ENCODE measurements at regions not wholly inside any gene's neighbourhood (a gene's known extent, or its start where the extent isn't known, plus 50 kb on each side); places are given as distances from the start of the nearest gene placed in this dataset.

DNA sequence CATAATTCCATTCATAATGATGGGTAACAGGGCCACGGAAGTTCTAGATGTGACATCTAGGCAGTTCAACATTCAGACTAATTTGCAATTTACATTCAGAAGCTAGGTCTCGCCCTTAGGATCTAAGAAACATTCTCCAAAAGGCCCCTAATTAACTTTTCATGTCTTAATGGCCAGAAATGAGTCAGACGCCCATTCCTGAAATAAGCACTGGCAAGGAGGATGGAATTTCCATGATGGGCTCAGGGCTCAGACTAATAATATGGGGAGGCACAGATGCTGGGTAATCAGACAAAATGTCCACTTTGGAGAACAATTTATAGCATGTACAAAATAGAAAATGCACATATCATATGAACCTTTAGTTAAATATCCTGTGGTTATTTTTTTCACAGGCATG lies 102.8 kb upstream of the RPS6KA3 start:
- no peak for DNase-seq

DNA sequence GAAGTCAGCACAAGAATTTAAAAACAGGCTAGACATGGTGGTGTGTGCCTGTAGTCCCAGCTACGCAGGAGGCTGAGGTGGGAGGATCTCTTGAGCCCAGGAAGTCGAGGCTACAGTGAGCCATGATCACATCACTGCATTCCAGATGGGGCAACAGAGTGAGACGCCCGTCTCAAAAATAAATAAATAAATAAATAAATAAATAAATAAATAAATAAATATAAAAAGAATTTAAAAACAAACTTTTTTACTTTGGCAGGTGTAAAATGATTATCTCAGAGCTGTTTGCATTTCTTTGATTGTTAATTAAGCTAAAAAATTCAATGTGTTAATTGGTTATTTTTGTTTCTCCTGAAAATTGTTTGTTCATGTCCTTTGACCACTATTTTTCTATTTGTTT lies 97.5 kb upstream of the RPS6KA3 start:
- no peak for DNase-seq

DNA sequence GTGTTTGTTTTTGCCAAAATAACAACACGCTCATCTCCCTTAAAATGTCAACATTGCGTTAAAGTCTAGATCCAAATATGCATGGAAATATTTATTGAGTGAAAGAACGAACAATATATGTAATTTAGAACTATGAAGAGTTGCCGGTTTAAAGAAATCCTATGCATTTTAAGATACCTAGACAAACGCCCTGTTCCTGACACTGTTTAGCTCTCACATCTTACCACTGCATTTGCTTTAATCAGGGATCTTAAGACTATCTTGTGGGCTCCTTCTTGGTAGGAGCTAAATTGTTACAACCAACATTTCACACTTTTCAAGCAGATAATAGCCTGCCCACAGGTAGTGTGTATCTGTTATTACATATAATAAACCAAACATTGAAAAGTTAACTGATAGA lies 96.6 kb upstream of the RPS6KA3 start:
- no peak for DNase-seq

DNA sequence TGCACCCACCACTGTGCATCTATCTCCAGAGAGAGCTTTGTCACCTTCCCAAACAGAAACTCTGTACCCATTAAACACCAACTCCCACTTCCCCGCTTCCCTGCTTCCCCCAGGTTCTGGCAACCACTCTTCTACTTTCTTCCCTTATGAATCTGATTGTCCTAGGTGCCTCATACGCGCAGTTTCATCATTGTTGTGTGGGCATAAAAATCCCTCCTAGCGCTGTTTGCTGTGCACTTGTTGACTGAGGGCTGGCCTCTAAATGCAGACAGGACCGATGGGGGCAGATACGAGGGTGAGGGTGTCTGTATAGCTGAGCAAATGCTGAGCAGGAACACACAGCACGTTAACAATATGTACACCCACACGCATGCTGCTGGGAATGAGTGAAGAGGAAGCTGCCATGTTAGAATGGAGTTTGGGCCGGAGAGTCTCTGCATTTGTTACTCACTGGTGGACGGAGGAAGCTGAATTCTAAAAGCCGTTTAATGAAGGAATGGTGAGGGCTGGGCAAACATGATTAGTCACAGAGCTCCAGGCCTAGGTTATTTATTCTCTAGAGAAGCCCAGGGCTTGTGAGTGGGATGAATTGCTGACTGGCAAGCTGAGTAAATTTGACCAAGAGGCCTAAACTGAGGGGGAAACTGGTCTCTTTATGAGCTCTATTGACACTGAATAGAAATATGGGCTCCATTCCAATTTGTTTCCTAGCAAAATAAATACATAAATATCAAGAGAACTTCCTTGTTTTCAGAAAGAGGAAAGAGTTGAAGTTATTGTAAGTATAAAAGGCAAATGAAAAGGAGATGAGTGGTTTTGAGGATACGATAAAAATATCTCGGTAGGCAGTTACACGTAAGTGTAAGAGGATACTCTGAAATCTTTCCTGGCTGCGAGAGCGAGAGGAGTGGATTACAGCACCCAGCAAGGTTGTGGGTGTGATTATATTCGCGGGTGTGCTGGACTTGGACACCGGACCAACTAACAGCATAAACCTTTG lies 95.9 kb upstream of the RPS6KA3 start:
- DNase-seq = no peak

DNA sequence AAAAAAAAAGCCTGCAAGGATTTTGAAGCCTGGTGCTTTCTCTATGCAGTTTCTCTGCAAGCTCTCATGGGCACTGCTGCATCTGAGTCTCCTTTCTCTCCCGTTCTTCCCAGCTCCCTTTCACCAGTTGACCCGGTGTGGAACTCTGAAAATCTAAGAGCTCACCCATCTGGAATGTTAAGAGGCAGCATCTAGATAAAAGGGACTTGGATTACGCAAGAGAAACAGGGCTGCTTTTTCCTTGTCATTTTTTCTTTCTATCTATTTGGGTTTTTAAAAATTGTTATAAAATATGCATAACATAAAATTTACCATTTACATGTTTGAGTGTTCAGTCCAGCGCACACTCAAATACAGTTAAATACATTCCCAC lies 95.2 kb upstream of the RPS6KA3 start:
- no peak for DNase-seq

DNA sequence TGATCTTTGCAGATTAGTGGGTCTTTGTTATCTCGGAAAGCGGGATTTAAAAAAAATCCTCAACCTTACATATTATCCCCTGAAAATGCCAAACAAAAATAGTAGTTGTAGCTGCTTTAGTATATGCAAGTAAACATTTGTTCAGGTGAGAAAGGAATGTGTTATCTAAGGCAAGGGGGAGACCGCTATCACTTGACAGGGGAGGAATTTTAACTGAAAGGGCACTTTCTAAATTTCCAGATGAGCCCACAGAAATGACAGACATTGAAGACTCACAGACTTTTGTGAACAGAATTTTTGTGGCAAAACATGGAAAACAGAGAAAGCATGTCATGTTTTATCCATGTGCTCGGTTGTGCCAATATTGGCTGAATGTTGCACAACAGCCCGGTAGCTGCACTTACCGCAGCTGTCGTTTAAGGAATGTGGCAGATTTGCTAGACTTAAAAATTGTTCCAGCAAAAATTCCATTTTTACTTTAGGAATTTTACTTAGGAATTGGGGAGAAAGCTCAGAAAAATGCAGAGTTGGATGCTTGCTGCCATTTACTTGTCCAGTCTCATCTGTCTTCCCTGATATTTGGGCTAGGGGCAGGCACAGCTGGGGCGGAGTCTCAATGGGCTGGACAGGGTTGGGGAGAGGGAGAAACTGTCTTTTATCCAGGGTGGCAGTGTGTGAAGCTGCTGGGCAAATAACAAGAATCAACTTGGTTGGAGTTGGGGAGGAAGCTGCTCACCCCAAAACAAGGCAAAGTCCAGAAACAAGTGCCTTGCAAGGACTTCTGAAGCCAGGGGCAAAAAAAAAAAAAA lies 94.6 kb upstream of the RPS6KA3 start:
- DNase-seq = no peak

DNA sequence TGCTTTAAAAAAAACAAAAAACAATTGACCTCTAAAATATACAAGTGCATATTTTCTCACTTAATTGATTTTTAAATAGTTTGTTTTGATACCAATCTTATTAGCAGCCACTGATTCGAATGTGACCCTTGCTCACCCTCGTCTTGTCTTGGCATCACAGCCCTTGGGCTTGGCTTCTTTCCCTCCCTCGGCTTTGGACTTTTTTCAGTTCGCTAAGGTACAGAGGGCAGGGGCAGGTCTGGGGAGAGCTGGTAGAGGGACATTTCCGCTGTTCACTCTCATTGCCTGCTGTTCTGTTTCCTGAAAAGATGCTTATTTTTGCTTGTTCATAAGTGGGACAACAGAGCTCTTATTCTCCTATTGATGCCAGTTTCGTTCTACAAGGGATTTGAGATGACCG lies 88.5 kb upstream of the RPS6KA3 start:
- no peak for DNase-seq

DNA sequence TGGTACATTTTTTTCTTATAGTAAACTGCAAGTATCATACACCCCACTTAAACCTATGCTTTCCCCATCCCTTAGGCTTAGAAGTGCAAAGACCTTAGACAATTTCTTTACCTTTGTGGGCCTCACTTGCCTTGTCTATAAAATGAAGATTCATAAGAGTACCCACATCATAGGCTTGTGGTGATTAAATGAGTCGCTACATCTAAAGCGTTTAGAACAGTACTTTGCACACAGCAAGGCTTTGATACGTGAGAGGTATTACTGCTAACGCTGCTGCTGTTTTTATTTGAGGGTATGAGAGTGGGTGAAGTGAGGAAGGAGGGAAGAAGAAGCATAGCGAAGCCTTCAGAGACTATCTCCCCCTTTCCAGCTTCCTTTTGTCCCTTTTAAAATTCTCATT lies 87.8 kb upstream of the RPS6KA3 start:
- peak; percentile 53 for DNase-seq

DNA sequence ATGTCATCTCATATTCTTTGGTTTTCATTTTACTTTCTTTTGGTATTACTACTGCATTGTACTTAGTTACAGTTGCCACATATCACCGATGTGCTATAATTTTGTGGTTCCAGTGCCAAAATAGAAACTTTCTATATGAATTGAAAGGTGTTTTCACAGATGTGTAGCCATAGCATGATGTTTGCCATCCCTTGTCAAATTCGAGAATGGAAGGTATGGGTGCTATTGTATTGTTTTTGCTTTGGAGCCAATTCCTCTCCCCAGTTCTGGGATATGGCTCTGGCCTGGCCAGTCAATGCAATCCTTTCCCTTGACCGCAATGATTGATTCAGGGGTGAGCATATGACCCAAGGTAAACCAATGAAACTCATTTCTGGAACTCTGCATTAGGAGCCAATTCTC lies 86.2 kb upstream of the RPS6KA3 start:
- peak; percentile 71 for DNase-seq

DNA sequence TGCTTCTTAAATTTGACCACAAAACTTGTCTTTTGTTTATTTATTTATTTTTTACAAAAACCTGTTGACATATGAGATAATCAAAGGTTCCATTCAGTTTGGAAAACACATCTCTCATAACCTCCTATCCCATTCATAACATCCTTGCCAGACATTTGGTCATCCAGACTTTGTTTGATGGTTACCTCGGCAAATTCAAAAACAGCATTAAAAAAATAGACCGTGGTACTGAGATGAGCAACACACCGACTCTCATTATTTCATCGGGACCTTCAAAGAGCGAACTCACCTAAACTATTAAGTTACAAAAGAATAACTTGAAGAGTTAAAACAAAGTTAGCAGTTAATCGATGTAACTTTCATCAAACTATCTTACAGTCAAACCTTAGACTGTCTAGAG lies 85.8 kb upstream of the RPS6KA3 start:
- DNase-seq = peak; percentile 60

DNA sequence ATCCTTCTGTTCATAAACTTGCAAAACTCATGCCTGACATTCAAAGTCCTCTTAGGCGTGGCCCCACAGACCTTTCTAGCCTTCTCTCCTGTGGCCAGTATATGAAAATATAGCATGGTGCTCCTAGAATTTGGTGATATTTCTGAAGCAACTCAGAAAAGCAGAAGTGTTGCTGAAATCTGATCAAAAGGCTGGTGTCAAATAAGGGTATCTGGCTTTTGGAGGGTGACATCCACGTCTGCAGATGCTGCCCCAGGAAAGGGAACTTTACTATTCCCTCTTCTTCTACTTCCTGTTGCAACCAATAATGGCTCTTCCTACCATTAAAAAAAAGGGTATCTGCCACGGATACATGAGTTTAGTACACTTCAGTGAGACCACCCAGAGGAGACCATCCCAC lies 83.9 kb upstream of the RPS6KA3 start:
- DNase-seq = no peak

DNA sequence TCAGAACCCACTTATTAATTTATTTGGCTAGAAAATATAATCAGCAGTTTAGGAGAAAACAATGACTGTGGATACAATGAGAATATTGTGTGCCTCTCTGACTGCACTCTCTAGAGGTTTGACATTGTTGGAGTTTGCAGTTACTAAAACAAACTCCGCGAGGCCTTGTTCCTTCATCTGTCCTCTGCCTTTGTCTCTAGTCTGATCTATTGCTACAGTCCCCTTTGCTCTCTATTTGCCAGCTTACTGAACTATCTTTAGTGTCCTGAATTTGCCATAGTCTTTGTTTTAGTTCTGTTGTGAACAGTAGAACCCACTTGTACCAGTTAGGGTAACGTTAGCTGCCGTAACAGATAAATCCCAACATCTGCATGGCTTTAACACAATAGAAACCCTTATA lies 81.4 kb upstream of the RPS6KA3 start:
- DNase-seq = no peak

DNA sequence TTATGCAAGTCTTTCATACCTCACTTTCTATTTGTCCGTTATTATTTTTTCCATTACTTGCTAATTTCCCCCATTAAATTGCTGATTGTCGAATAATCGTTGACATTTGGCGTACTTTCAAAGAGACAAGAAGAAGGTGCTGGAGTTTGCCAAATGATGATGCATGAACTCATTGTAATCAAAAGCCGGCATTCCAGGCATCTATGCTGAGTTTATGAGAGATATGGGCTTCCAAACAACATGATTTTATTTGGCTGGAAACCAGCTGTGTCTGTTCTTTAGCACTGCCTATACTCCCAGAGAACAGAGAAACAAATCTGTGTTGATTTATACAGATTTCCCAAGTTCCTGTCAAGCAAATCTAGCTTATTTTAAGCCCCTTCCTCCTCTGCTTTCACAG lies 80.8 kb upstream of the RPS6KA3 start:
- no peak for DNase-seq

DNA sequence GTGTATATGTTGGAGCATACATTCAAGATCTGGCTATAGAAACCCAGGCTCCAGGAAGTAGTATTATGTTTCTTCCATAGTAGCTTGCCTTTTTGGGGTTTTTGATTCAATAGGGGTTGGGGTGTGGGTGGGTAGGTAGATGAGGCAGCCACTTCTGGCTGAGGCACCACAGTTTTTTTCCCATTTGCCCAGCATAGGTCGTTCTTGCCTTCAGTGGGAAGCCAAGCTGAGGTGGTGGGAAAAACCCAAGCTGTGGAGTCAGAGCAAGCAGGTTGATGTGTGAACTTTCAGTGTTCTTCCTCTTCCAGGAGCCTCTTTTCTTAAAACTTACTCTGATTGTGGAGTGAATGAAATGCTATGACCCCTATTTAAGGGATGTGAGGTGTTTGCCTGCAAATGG lies 67.0 kb upstream of the RPS6KA3 start:
- no peak for DNase-seq

DNA sequence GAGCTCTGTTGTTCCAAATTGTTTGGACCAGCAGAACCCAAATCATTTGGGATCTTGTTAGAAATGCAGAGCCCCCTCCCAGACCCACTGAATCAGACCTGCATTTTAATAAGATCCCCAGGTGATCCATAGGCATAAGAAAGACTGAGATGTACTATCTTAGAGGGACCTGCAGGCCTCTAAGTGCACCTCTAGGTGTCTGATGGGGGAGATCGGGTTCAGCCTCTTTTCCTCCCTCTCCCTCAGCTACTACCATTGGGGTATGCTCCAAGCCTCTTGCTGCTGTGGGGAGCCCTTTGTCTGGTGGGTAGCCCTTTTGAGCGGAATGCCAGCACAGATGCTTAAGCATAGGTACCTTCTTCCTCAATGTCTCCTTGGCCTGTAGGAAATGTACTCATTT lies 63.8 kb upstream of the RPS6KA3 start:
- DNase-seq = no peak

DNA sequence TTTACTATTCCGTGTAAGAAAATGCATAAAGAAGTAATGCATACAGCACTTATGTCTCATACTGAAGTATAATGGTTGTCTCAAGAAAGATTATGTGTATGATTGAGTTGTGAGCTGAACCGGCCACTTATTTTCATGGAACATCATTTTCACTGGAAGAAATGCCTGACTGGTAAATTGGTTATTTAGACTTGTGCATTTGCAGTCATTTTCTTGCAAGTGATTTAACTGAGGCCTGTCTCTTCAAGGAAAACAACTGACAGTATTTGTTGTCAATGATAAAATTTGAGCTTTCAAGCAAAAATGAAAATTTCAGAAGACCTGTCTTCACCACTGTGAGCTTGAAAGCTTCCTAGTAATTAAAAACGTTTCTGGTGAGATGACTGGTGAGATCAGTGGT lies 62.7 kb upstream of the RPS6KA3 start:
- DNase-seq = no peak

DNA sequence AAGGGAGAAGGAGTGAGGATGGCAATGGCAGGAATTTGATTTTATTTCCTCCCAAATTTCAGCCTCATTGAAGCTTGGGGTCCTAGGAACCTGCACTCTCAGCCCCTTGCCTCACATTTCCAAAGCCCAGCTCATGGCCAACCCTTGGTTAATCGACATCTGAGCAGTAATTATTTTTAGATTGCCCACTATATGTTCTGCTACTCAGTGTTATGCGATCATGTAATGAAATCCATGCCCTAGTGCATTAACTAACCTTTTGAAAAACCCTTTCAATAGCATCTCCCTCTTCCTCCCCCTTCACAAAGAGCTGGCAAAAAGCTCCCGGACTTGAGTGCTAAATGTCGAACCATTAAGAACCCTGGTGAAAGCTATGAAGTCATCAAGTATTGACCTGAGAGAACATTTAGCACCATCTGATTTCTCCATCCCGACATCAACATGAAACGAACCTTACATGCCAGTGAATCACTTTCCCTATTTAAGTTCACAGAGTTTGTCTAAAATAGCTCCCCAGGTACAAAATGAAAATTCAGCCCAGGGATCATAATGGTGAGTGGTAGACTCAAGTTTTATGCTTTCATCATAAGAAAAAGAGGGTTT lies 59.2 kb upstream of the RPS6KA3 start:
- DNase-seq = no peak

DNA sequence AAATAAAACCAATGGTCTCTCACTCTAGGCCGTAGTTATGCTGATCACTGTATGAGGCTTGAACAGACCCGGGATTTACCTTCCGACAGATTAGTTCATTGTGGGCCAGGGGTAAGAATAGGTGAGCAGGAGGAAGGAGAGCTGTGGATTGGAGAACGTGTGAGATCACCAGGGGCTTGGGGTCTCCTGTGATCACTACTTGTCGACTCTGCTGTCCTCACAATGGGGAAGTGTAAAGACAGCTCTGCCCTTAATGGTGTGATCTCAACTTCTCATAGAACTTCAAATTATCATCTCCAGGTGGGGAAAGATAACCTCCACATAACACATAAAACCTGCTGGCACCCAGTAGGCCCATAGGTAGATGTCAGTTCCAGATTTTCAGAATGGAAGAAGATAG lies 56.2 kb upstream of the RPS6KA3 start:
- DNase-seq = no peak

DNA sequence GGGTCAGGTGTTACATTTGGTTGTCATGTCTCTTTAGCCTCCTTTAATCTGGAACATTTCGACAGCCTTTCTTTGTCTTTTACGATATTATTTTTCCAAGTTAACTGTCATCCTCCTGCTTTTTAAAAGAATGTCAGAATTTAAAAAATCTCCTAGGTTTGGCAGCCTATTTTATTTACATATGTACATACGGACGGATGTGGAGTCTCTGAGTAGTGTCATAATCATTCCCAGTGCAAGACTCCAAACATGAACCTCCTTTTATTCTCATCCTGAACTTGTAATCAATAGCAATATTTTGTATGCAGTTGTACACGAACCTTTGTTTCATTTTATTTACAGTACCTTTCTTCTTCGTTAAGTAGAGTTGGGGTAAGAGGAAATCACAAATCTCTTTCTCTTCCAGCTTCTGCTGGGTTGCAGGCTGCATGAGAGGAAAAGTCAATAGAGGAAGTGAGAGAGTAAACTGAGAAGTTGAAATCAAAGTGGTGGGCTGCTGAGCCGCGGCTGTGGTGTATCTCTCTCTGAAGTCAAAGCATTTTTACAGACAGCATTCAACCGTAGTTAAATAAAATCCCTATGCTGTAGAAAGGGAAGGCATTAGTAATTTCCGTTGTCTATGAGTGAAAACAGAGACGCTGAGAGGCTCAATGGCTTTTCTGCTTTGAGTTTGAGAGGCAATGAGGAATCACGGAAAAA lies 53.9 kb upstream of the RPS6KA3 start:
- DNase-seq = peak; percentile 3

DNA sequence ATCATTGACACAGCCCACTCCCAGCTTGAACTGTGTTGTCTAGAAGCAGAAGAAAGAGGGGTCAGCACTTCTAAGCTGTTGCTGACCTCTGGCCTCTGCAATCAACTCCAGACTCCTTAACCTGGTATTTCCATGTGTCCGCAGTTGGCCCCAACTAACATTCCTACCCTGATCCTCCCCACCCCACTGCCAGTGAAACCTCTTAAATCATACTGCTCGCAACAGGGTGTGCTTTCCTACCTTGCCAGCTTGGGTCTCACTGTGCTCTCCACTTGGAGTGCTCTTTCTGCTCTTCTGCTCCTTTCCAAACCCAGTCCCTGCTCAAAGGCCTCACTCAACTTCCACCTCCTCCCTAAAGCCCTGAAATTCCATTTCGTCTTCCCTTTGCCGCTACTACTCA lies 52.3 kb upstream of the RPS6KA3 start:
- no peak for DNase-seq

DNA sequence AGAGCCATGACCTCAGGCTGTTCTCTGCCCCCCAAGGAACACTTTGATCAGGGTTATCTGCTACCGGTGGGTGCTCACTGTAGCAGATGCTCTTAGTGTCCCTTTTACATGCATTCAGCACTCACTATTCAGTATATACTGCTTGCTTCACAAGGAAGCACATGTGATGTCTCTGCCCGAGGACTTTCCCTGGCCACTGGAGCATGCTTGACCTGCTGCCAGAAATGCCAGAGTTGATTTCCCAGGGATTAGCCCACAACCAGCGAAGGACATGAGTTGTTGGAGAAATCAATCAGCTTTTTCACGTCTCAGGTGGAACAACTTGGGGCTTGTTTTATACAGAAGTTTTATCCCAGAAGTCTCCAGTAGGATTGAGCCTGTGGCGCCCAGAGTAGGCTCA lies 51.2 kb upstream of the RPS6KA3 start:
- no peak for DNase-seq
